ENCODE measurements at regions not wholly inside any gene's neighbourhood (a gene's known extent, or its start where the extent isn't known, plus 50 kb on each side); places are given as distances from the start of the nearest gene placed in this dataset.

- intact Hi-C loops (cut with micrococcal nuclease), result no loop called here
Observed at GRCh38 chr16:77553130-77553529, 118.3 kb upstream of the ADAMTS18 start.

- intact Hi-C loops (cut with micrococcal nuclease), result no loop called here
Observed at GRCh38 chr16:77555126-77555525, 120.3 kb upstream of the ADAMTS18 start.

DNA sequence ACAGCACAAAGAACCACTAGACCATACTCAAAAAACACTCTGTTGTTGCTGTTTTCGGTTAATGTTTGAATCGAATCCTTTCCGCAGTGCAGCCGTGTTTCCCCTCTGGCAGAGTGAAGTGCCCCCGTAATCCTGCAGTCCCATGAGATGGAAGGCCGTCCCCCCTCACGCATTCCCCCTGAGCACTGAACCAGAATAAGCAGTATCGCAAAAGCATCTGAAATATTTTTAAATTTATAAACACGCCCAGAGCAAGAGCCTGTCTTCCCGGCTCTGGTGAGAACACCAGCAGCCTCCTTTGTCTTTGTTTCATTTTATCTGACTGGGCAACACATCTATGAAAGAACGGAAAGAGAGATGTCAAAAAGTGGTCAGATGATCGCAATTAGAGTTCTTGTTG lies 121.0 kb upstream of the ADAMTS18 start:
- intact Hi-C loops (cut with micrococcal nuclease), result no loop called here

GRCh38 chr16:77556201-77556873 lies 121.5 kb upstream of the ADAMTS18 start:
- intact Hi-C loops (cut with micrococcal nuclease), result no loop called here

DNA sequence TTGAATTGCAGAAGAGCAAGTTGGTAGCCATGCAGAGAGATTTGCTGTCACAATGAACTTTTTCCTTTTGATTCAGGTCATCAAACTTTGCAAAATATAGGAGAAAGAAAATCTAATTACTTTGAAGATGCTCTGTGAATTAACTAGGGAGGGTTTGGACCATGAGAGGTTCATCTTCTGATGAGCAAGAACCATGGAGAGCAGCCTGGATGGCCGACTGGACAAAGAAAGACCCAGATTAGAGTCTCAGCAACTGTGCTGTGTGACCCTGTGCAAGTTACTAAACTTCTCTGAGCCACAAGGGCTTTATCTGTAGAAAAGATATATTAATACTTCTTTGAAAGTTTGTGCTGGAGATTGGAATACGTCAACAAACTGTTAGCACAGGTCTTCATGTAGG lies 122.6 kb upstream of the ADAMTS18 start:
- intact Hi-C loops (cut with micrococcal nuclease), result no loop called here

DNA sequence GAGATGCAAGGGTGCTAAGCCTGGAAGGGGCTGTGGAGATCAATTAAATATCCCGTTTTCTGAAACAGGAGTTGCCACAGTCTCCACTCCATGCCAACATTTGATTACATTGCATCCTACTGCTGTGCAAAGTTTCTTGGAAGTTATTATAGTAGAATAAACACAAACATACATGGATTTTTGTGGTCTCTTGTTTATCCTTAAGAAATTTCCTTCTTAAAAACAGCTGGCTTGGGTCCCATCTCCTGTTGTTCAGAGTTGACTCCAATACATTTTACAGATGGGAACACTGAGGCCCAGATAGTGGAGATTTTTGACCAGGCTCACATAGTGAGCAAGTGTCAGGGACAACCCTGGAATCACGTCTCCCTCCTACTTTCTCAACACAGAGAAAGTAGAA lies 124.0 kb upstream of the ADAMTS18 start:
- intact Hi-C loops (cut with micrococcal nuclease), result no loop called here

GRCh38 chr16:77562497-77562896 lies 127.7 kb upstream of the ADAMTS18 start:
- intact Hi-C loops (cut with micrococcal nuclease), result no loop called here

- intact Hi-C loops (cut with micrococcal nuclease), result no loop called here
Observed at GRCh38 chr16:77564791-77565390, 130.1 kb upstream of the ADAMTS18 start.

DNA sequence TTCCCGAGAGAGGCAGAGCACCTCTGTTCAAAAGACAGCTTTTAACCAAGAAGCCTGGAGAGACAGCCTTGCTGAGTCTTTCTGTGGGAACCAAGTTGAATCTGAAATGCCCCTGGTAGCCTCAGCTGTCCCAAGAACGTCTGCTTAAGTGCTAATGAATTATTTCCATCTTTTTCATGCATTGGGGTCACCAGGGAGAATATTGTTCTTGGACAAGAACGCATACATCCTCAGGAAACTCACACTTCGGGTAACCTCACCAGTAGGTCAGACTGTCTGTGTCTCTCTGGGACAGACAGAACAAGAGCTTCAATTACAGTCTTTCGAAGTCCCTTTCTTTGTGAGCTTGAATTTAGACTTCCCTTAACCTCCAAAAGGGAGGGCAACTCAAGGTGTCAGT lies 134.6 kb upstream of the ADAMTS18 start:
- intact Hi-C loops (cut with micrococcal nuclease), result no loop called here

- intact Hi-C loops (cut with micrococcal nuclease), result no loop called here
Observed at GRCh38 chr16:77570574-77570973, 135.7 kb upstream of the ADAMTS18 start.

- intact Hi-C loops (cut with micrococcal nuclease), result no loop called here
Observed at GRCh38 chr16:77571115-77571862, 136.5 kb upstream of the ADAMTS18 start.

- intact Hi-C loops (cut with micrococcal nuclease), result no loop called here
Observed at GRCh38 chr16:77574867-77575624, 140.2 kb upstream of the ADAMTS18 start.

DNA sequence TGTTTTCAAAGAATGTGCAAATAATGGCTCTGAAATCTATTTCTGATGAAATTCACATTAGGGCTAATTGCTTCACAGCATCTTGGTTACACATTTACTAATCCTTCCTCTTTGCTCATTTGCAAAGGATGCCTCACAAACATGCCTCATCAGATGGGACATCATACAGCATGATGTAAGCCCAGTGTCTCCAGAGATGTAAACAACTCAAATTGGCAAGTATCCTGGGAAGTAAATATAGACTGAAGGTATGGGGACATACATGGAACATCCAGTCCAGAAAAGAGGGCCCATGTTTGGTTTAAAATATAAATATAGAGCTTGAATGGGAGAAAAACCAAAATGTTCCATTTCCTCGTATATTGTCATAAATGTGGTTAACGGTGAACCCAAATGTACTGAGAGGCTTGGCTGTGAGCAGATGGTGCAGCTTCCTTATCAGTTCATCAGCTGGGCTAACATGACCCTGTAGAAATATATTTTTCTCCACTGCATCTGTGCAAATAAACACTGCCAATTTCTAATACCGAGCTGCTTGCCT lies 142.9 kb upstream of the NUDT7 start:
- intact Hi-C loops (cut with micrococcal nuclease), result no loop called here

DNA sequence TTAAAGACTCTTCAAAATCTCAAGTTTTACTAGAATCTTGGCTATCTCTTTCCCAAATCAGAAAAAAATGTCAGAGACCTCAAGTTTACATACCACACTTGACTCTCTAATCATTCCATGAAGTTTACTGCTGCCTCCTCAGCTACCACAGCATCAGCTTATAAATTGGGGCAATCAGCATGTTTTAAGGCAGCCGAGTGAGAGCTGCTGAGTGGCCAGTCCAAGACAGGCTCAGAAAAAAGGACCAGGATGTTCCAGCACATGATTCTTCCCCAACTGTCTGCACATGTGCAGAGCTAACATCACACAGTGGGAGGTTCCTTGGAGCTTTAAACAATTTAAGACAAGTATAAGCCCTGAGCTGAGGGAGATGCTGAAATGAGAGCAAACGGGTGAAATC lies 140.6 kb upstream of the NUDT7 start:
- intact Hi-C loops (cut with micrococcal nuclease), result loop anchor here (10.0 kb wide), 1 partner anchor 147 kb away; the partner anchor contains the start of gene ADAMTS18

- intact Hi-C loops (cut with micrococcal nuclease), result loop anchor here (1.0 to 10.0 kb wide), 2 partner anchors 150 to 348 kb away; partner anchors contain the start of gene ADAMTS18
Observed at GRCh38 chr16:77584205-77584859, 138.0 kb upstream of the NUDT7 start.

DNA sequence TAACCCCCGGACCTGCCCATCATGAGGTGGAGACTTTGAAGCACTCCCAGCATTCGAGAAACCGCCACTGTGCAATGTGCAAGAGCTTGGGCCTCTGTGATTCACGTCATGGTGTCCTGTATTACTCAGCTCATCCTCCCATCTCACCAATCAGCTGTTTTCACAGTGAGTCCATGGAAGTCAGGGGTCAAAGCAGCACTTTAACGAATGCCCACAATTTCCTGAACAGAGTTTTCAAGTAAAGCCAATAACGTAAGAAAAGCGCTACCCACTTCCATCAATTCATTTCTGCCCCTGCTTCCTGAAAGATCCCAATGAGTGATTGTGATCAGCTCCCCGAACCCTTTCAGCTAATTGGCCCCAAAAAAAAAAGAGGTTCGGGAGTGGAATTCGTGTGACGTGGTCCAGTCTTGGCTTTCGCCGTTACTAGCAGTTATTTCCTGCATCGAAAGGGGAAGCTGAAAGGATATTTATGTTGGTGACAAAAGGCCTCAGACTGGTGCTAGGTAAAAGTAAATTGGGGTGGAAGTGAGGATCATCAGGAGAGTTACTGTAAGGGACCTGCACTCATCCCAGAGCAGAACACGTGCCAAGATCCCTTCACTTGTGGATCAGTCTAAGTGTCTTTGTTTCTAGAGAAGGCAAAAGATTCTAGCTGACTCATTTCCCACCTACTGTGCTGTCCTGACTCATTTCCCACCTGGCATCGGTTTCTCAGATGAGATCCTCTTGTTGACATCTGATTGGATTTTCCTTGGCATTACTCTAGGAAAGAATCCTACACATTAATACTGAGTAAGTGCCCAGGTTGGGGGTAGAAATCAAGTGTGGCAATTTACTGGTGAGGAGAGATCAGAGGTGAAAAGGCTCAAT lies 136.7 kb upstream of the NUDT7 start:
- intact Hi-C loops (cut with micrococcal nuclease), result loop anchor here (10.0 kb wide), 1 partner anchor 151 kb away; the partner anchor contains the start of gene ADAMTS18

GRCh38 chr16:77588389-77588788 lies 133.9 kb upstream of the NUDT7 start:
- intact Hi-C loops (cut with micrococcal nuclease), result loop anchor here (10.0 kb wide), 1 partner anchor 154 kb away; the partner anchor contains the start of gene ADAMTS18

DNA sequence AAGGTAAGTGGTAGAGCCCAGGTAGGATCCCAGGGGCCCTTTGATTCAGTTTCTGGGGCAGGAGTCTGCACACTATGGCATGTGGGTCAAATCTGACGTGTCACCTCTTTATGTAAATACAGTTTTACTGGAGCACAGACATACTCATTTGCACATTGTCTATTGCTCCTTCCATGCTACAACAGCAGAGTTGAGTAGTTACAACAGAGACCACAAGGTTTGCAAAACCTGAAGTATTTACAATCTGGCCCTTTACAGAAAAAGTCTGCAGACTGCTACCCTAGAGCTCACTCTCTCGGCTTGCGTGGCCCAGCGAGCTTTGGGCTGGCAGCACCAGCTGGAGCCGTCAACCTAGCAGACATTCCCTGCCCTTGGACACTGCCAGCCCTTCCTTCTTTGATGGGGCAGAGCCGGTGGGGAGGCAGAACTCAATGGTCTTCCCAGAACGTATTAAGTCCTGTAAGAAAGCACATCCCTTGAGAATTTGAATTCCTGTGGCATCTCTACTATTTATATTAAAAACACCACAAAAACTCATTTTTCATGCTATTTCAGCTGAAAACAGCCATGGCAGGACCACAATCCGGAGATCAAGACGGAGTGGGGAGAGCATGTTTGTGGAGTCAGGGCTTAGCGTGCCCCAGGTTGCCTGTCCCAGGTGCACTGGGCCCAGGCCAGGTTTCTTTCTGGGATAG lies 133.1 kb upstream of the NUDT7 start:
- intact Hi-C loops (cut with micrococcal nuclease), result loop anchor here (10.0 kb wide), 1 partner anchor 154 kb away; the partner anchor contains the start of gene ADAMTS18

DNA sequence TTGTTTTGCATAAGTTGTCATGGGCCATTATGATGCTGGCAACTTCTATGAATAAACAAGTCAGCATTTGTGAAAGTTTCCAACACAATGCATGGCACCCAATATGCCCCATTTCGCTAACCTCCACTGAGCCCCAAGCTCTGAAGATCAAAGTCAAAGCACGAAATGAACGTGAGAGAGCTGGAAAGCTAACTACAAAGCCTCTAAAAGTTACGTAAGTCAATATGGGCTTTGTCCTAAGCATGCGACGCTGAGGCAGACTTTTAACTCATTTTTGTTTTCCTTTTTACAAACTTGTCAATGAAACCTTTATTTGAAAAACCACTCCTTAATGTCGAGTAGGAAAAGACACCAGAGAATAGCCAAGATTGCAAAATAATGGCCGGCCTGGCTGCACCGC lies 131.6 kb upstream of the NUDT7 start:
- intact Hi-C loops (cut with micrococcal nuclease), result no loop called here

Measured in T-helper 2 cell treated with Interferon-gamma antibody and Interleukin-4, amounts not matched to agents 100 ng/mL and 5 ng/mL, for 36 hours (primary cell).